ENCODE measurements at regions not wholly inside any gene's neighbourhood (a gene's known extent, or its start where the extent isn't known, plus 50 kb on each side); places are given as distances from the start of the nearest gene placed in this dataset.
"Not testable (repeated sequence)": the region's sequence is repeated elsewhere in the genome, so short reads cannot be mapped to it uniquely, and the experiment has no call there.

GRCh38 chr7:33789871-33790630, 115.3 kb upstream of the BMPER start:
- DNase-seq = no peak

GRCh38 chr7:33790746-33791145, 114.6 kb upstream of the BMPER start:
- no peak for DNase-seq

GRCh38 chr7:33792041-33792440, 113.3 kb upstream of the BMPER start:
- no peak for DNase-seq

GRCh38 chr7:33792547-33793105, 112.7 kb upstream of the BMPER start:
- no peak for DNase-seq

- DNase-seq = no peak
Measured at GRCh38 chr7:33793616-33794015, 111.7 kb upstream of the BMPER start.

GRCh38 chr7:33794419-33794818, 110.9 kb upstream of the BMPER start:
- DNase-seq = no peak

- no peak for DNase-seq
Measured at GRCh38 chr7:33794959-33795358, 110.4 kb upstream of the BMPER start.

GRCh38 chr7:33796538-33796937, 108.8 kb upstream of the BMPER start:
- DNase-seq = no peak

GRCh38 chr7:33797512-33797911, 107.8 kb upstream of the BMPER start:
- DNase-seq = not testable (repeated sequence)

- DNase-seq = no peak
Measured at GRCh38 chr7:33798686-33799325, 106.5 kb upstream of the BMPER start.

GRCh38 chr7:33799766-33800165, 105.6 kb upstream of the BMPER start:
- DNase-seq = no peak

- DNase-seq = no peak
Measured at GRCh38 chr7:33802600-33802999, 102.7 kb upstream of the BMPER start.

GRCh38 chr7:33804140-33804660, 101.1 kb upstream of the BMPER start:
- no peak for DNase-seq

- peak; percentile 56 for DNase-seq
Measured at GRCh38 chr7:33805630-33806233, 99.6 kb upstream of the BMPER start.

GRCh38 chr7:33806298-33807154, 98.8 kb upstream of the BMPER start:
- peak; percentile 9 for DNase-seq

GRCh38 chr7:33807155-33807530, 98.2 kb upstream of the BMPER start:
- no peak for DNase-seq

GRCh38 chr7:33807779-33808482, 97.4 kb upstream of the BMPER start:
- peak; percentile 92 for DNase-seq

- DNase-seq = no peak
Measured at GRCh38 chr7:33809228-33809627, 96.1 kb upstream of the BMPER start.

GRCh38 chr7:33810356-33810755, 95.0 kb upstream of the BMPER start:
- no peak for DNase-seq

- DNase-seq = no peak
Measured at GRCh38 chr7:33813331-33813730, 92.0 kb upstream of the BMPER start.

- no peak for DNase-seq
Measured at GRCh38 chr7:33814400-33814799, 90.9 kb upstream of the BMPER start.

GRCh38 chr7:33814936-33815335, 90.4 kb upstream of the BMPER start:
- no peak for DNase-seq

Data from HCEC 1CT (cell line).